ENCODE measurements at regions not wholly inside any gene's neighbourhood (a gene's known extent, or its start where the extent isn't known, plus 50 kb on each side); places are given as distances from the start of the nearest gene placed in this dataset.

DNA sequence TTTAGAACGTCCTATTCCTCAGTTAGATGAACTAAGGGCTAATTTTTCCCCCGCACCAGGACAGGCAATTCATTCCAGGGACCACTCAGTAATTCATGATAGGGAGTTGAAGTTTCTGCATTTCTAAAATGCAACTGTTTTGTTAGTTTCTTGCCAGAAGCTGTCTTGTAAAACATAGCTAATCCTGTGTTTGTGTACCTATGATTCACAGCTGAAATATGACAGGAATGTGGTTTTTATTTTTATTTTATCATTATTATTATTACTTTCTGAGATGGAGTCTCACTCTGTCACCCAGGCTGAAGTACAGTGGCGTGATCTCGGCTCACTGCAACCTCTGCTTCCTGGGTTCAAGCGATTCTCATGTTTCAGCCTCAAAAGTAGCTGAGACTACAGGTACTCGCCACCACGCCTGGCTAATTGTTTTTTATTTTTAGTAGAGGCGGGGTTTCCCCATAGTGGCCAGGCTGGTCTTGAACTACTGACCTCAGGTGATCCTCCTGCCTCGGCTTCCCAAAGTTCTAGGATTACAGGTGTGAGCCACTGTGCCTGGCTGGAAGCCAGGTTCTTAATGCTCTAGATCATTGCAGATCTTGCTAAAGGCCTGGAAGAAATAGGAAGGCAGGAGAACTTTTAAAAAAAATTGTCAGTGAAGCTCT, 154.8 kb upstream of the FHL2 start:
- TF ChIP-seq, protein P1, sequence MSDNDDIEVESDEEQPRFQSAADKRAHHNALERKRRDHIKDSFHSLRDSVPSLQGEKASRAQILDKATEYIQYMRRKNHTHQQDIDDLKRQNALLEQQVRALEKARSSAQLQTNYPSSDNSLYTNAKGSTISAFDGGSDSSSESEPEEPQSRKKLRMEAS (IDR thresholded peaks at IDR 0.05), result no peak
- TF ChIP-seq POLR2A (IDR thresholded peaks at IDR 0.05; ENCODE audit: control extremely low read depth in 1 of 2, low read depth in 2 of 2, low read length in 2 of 2) (no peak), EP300 (IDR thresholded peaks at IDR 0.05; ENCODE audit: borderline replicate concordance in 1 of 2, low read depth in 2 of 2, low read length in 2 of 2) (no peak), RAD21 (IDR thresholded peaks at IDR 0.05 in 1 of 2, conservative IDR thresholded peaks at IDR 0.05 in 1 of 2; ENCODE audit: low read depth in 2 of 2, low read length in 2 of 2) (no peak), SP2 (IDR thresholded peaks at IDR 0.05; ENCODE audit: low read length) (no peak), BACH1 (IDR thresholded peaks at IDR 0.05; ENCODE audit: low read length) (no peak), SAP30 (IDR thresholded peaks at IDR 0.05; ENCODE audit: insufficient read depth, insufficient replicate concordance, low read length) (no peak), EGR1 (IDR thresholded peaks at IDR 0.05; ENCODE audit: borderline replicate concordance, low read depth, low read length) (no peak)
- TF ChIP-seq, protein P2, sequence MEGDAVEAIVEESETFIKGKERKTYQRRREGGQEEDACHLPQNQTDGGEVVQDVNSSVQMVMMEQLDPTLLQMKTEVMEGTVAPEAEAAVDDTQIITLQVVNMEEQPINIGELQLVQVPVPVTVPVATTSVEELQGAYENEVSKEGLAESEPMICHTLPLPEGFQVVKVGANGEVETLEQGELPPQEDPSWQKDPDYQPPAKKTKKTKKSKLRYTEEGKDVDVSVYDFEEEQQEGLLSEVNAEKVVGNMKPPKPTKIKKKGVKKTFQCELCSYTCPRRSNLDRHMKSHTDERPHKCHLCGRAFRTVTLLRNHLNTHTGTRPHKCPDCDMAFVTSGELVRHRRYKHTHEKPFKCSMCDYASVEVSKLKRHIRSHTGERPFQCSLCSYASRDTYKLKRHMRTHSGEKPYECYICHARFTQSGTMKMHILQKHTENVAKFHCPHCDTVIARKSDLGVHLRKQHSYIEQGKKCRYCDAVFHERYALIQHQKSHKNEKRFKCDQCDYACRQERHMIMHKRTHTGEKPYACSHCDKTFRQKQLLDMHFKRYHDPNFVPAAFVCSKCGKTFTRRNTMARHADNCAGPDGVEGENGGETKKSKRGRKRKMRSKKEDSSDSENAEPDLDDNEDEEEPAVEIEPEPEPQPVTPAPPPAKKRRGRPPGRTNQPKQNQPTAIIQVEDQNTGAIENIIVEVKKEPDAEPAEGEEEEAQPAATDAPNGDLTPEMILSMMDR (IDR thresholded peaks at IDR 0.05; ENCODE audit: control extremely low read depth in 1 of 3, insufficient read depth in 1 of 3, low read depth in 1 of 3, low read length in 3 of 3), result no peak
